Osteoblast (primary cell): ENCODE measurements at regions not wholly inside any gene's neighbourhood (a gene's known extent, or its start where the extent isn't known, plus 50 kb on each side); places are given as distances from the start of the nearest gene placed in this dataset.

Experiments used
- DNase-seq: peaks from one replicate; pipeline ENCODE4 v3.0.0; 2011; ENCODE audit warnings: low spot score, mixed read lengths; ENCODE audit not compliant: insufficient read length; ENCODE audit errors: missing footprints
- H2AFZ ChIP-seq: 2 replicates; pipeline ENCODE4 v1.6.0; 2011; ENCODE audit warnings: mild to moderate bottlenecking, low read length
- H3K27ac ChIP-seq: 2 replicates; pipeline ENCODE4 v1.5.1; 2011; ENCODE audit warnings: mild to moderate bottlenecking, low read depth, low read length, moderate library complexity
- H3K27me3 ChIP-seq: 2 replicates; pipeline ENCODE4 v1.6.0; 2012; ENCODE audit warnings: mild to moderate bottlenecking, control low read depth, inconsistent platforms, low read length, moderate library complexity; ENCODE audit not compliant: insufficient read depth
- H3K36me3 ChIP-seq: 2 replicates; pipeline ENCODE4 v1.5.1; 2011; ENCODE audit warnings: mild to moderate bottlenecking, low read length, control low read depth, moderate library complexity; ENCODE audit not compliant: insufficient read depth
- H3K4me1 ChIP-seq: 2 replicates; pipeline ENCODE4 v1.5.1; 2011; ENCODE audit warnings: mild to moderate bottlenecking, low read length, control low read depth, moderate library complexity; ENCODE audit not compliant: insufficient read depth
- H3K4me2 ChIP-seq: 2 replicates; pipeline ENCODE4 v1.6.0; 2011; ENCODE audit warnings: mild to moderate bottlenecking, low read length; ENCODE audit not compliant: insufficient read depth
- H3K4me3 ChIP-seq: fragments of 200-600 bp; sonication (generic); 3 replicates; pipeline ENCODE4 v1.5.1; 2012; ENCODE audit warnings: mild to moderate bottlenecking, low read length, inconsistent platforms; ENCODE audit not compliant: insufficient read depth
- H3K79me2 ChIP-seq: 2 replicates; pipeline ENCODE4 v1.6.0; 2012; ENCODE audit warnings: mild to moderate bottlenecking, low read length, control low read depth, inconsistent platforms; ENCODE audit not compliant: insufficient read depth
- H3K9me3 ChIP-seq: 2 replicates; pipeline ENCODE4 v1.5.1; 2011; ENCODE audit warnings: low read depth, low read length, control low read depth
- H4K20me1 ChIP-seq: 2 replicates; pipeline ENCODE4 v1.6.0; 2012; ENCODE audit warnings: mild to moderate bottlenecking, low read length, control low read depth; ENCODE audit not compliant: insufficient read depth
- CTCF ChIP-seq: IDR thresholded peaks from 2 replicates; pipeline ENCODE4 v1.5.1; 2011; ENCODE audit warnings: mild to moderate bottlenecking, low read depth, low read length, moderate library complexity; ENCODE audit errors: extremely low read depth

GRCh38 chr5:175211956-175212756 lies 231.8 kb downstream of the DRD1 start:
- Histone ChIP-seq H3K4me3 (no peak overlapping the region), H3K4me2 (no peak overlapping the region), H4K20me1 (no peaks in the 10 kb centered on the region), H3K36me3 (no peaks in the 10 kb centered on the region), H3K27me3 (no peaks in the 10 kb centered on the region), H3K4me1 (peaks cover 24% of the 10 kb centered on the region), H3K79me2 (no peaks in the 10 kb centered on the region), H3K9me3 (no peaks in the 10 kb centered on the region), H2AFZ (no peak overlapping the region), H3K27ac (no peak overlapping the region)
- DNase-seq: no peak
- TF ChIP-seq CTCF: no peak

GRCh38 chr5:175207321-175208040 lies 236.5 kb downstream of the DRD1 start:
- H4K20me1 ChIP-seq: no peaks in the 10 kb centered on the region
- no peak for TF ChIP-seq CTCF
- H3K27me3 ChIP-seq: no peaks in the 10 kb centered on the region
- peaks cover 2% of the 10 kb centered on the region for H3K4me1 ChIP-seq
- no peaks in the 10 kb centered on the region for H3K79me2 ChIP-seq
- no peak for DNase-seq
- no peak overlapping the region for H3K4me2 ChIP-seq
- no peak overlapping the region for H3K4me3 ChIP-seq
- H2AFZ ChIP-seq: no peak overlapping the region
- no peaks in the 10 kb centered on the region for H3K36me3 ChIP-seq
- H3K9me3 ChIP-seq: no peaks in the 10 kb centered on the region
- no peak overlapping the region for H3K27ac ChIP-seq

GRCh38 chr5:175206669-175207068 lies 237.3 kb downstream of the DRD1 start:
- TF ChIP-seq CTCF: no peak
- no peak overlapping the region for H2AFZ ChIP-seq
- no peak for DNase-seq

GRCh38 chr5:175202463-175203068 lies 241.4 kb downstream of the DRD1 start:
- H3K4me3 ChIP-seq: no peak overlapping the region
- H3K4me1 ChIP-seq: peaks cover 3% of the 10 kb centered on the region
- no peaks in the 10 kb centered on the region for H3K9me3 ChIP-seq
- no peak for DNase-seq
- H4K20me1 ChIP-seq: no peaks in the 10 kb centered on the region
- no peak overlapping the region for H3K4me2 ChIP-seq
- no peaks in the 10 kb centered on the region for H3K27me3 ChIP-seq
- no peaks in the 10 kb centered on the region for H3K36me3 ChIP-seq
- no peak overlapping the region for H2AFZ ChIP-seq
- H3K27ac ChIP-seq: no peak overlapping the region
- no peak for TF ChIP-seq CTCF
- H3K79me2 ChIP-seq: no peaks in the 10 kb centered on the region

More at GRCh38 chr5:175206669-175207068, 237.3 kb downstream of the DRD1 start:
- Histone ChIP-seq H4K20me1 (no peaks in the 10 kb centered on the region), H3K4me2 (no peak overlapping the region), H3K4me1 (peaks cover 3% of the 10 kb centered on the region), H3K79me2 (no peaks in the 10 kb centered on the region), H3K9me3 (no peaks in the 10 kb centered on the region), H3K27ac (no peak overlapping the region), H3K4me3 (no peak overlapping the region), H3K27me3 (no peaks in the 10 kb centered on the region), H3K36me3 (no peaks in the 10 kb centered on the region)
